ENCODE measurements at regions not wholly inside any gene's neighbourhood (a gene's known extent, or its start where the extent isn't known, plus 50 kb on each side); places are given as distances from the start of the nearest gene placed in this dataset.
"Not testable (repeated sequence)": the region's sequence is repeated elsewhere in the genome, so short reads cannot be mapped to it uniquely, and the experiment has no call there.

- Mint-ChIP-seq H3K4me1 (ENCODE audit: low read depth in 2 of 2) (peaks cover 0 to 3% of the 10 kb centered on the region in 2 donors), H3K27ac (no peak overlapping the region), H3K9me3 (no peaks in the 10 kb centered on the region)
Observed at GRCh38 chr12:46554460-46554859, 181.9 kb upstream of the SLC38A2 start.

GRCh38 chr12:46553911-46554310 is 181.3 kb upstream of the SLC38A2 start:
- no peak overlapping the region for H3K27ac Mint-ChIP-seq

More at GRCh38 chr12:46554460-46554859, 181.9 kb upstream of the SLC38A2 start:
- ATAC-seq (replicated peaks), result no peak
- no peak overlapping the region for H3K4me3 Mint-ChIP-seq
- no peak for DNase-seq
- peaks cover 5 to 8% of the 10 kb centered on the region in 2 donors for H3K27me3 Mint-ChIP-seq
- peaks cover 3% of the 10 kb centered on the region for H3K36me3 Mint-ChIP-seq (ENCODE audit: insufficient read depth)

GRCh38 chr12:46553266-46553665 is 180.7 kb upstream of the SLC38A2 start:
- peaks cover 5 to 8% of the 10 kb centered on the region in 2 donors for H3K27me3 Mint-ChIP-seq
- peaks cover 3% of the 10 kb centered on the region for H3K36me3 Mint-ChIP-seq (ENCODE audit: insufficient read depth)
- H3K27ac Mint-ChIP-seq, result no peak overlapping the region
- DNase-seq (no peak), ATAC-seq (replicated peaks) (no peak)
- H3K4me1 Mint-ChIP-seq (ENCODE audit: low read depth in 2 of 2), result peaks cover 0 to 3% of the 10 kb centered on the region in 2 donors
- H3K9me3 Mint-ChIP-seq, result no peaks in the 10 kb centered on the region
- H3K4me3 Mint-ChIP-seq, result no peak overlapping the region

More at GRCh38 chr12:46553911-46554310, 181.3 kb upstream of the SLC38A2 start:
- Mint-ChIP-seq H3K9me3 (no peaks in the 10 kb centered on the region), H3K27me3 (peaks cover 5 to 8% of the 10 kb centered on the region in 2 donors), H3K4me3 (no peak overlapping the region), H3K4me1 (ENCODE audit: low read depth in 2 of 2) (peaks cover 0 to 3% of the 10 kb centered on the region in 2 donors), H3K36me3 (ENCODE audit: insufficient read depth) (peaks cover 3% of the 10 kb centered on the region)
- DNase-seq, result no peak
- ATAC-seq (replicated peaks), result no peak

- Mint-ChIP-seq H3K27me3 (peaks cover 5 to 8% of the 10 kb centered on the region in 2 donors), H3K36me3 (ENCODE audit: insufficient read depth) (peaks cover 3% of the 10 kb centered on the region), H3K27ac (no peak overlapping the region), H3K9me3 (no peaks in the 10 kb centered on the region), H3K4me3 (no peak overlapping the region), H3K4me1 (ENCODE audit: low read depth in 2 of 2) (peaks cover 18 to 25% of the 10 kb centered on the region in 2 donors)
- no peak for DNase-seq
- ATAC-seq (replicated peaks), result no peak
Observed at GRCh38 chr12:46550266-46550879, 177.8 kb upstream of the SLC38A2 start.

GRCh38 chr12:46549527-46550265 is 177.1 kb upstream of the SLC38A2 start:
- DNase-seq, result no peak
- no peak for ATAC-seq (replicated peaks)
- Mint-ChIP-seq H3K36me3 (ENCODE audit: insufficient read depth) (peaks cover 3% of the 10 kb centered on the region), H3K9me3 (no peaks in the 10 kb centered on the region), H3K4me1 (ENCODE audit: low read depth in 2 of 2) (peaks cover 18 to 25% of the 10 kb centered on the region in 2 donors), H3K4me3 (no peak overlapping the region), H3K27me3 (peaks cover 5 to 8% of the 10 kb centered on the region in 2 donors), H3K27ac (peak overlapping the region in 1 of 2 donors; percentile 27)

GRCh38 chr12:46548605-46549071 is 176.1 kb upstream of the SLC38A2 start:
- peaks cover 5 to 8% of the 10 kb centered on the region in 2 donors for H3K27me3 Mint-ChIP-seq
- DNase-seq (no peak), ATAC-seq (replicated peaks) (no peak)
- H3K36me3 Mint-ChIP-seq (ENCODE audit: insufficient read depth), result peaks cover 3% of the 10 kb centered on the region
- no peak overlapping the region for H3K4me3 Mint-ChIP-seq
- H3K27ac Mint-ChIP-seq, result no peak overlapping the region
- no peaks in the 10 kb centered on the region for H3K9me3 Mint-ChIP-seq
- H3K4me1 Mint-ChIP-seq (ENCODE audit: low read depth in 2 of 2), result peaks cover 18 to 28% of the 10 kb centered on the region in 2 donors

- DNase-seq (no peak), ATAC-seq (replicated peaks) (no peak)
- H3K4me1 Mint-ChIP-seq (ENCODE audit: low read depth in 2 of 2), result peaks cover 20 to 35% of the 10 kb centered on the region in 2 donors
- no peaks in the 10 kb centered on the region for H3K9me3 Mint-ChIP-seq
- H3K4me3 Mint-ChIP-seq, result peak overlapping the region in 1 of 2 donors; percentile 36
- H3K27ac Mint-ChIP-seq, result peak overlapping the region; percentile 38 to 85
- H3K36me3 Mint-ChIP-seq (ENCODE audit: insufficient read depth), result peaks cover 3% of the 10 kb centered on the region
- peaks cover 5 to 6% of the 10 kb centered on the region in 2 donors for H3K27me3 Mint-ChIP-seq
Observed at GRCh38 chr12:46547421-46548354, 175.1 kb upstream of the SLC38A2 start.

GRCh38 chr12:46546634-46547273 is 174.2 kb upstream of the SLC38A2 start:
- Mint-ChIP-seq H3K27me3 (no peaks in the 10 kb centered on the region), H3K9me3 (no peaks in the 10 kb centered on the region), H3K4me3 (peak overlapping the region; percentile 36 to 39)

GRCh38 chr12:46543378-46543795 is 170.8 kb upstream of the SLC38A2 start:
- not testable (repeated sequence) for DNase-seq; H3K36me3 Mint-ChIP-seq (ENCODE audit: insufficient read depth); H3K9me3 Mint-ChIP-seq; ATAC-seq (replicated peaks); H3K27ac Mint-ChIP-seq; H3K4me3 Mint-ChIP-seq; H3K27me3 Mint-ChIP-seq
- peaks cover 20 to 36% of the 10 kb centered on the region in 2 donors for H3K4me1 Mint-ChIP-seq (ENCODE audit: low read depth in 2 of 2)

More at GRCh38 chr12:46546634-46547273, 174.2 kb upstream of the SLC38A2 start:
- Mint-ChIP-seq H3K36me3 (ENCODE audit: insufficient read depth) (peaks cover 3% of the 10 kb centered on the region), H3K4me1 (ENCODE audit: low read depth in 2 of 2) (peaks cover 20 to 39% of the 10 kb centered on the region in 2 donors), H3K27ac (peak overlapping the region; percentile 38 to 85)
- DNase-seq (no peak), ATAC-seq (replicated peaks) (peak; percentile 76)

- Mint-ChIP-seq H3K9me3 (no peaks in the 10 kb centered on the region), H3K27me3 (no peaks in the 10 kb centered on the region), H3K4me1 (ENCODE audit: low read depth in 2 of 2) (peaks cover 6 to 14% of the 10 kb centered on the region in 2 donors), H3K36me3 (ENCODE audit: insufficient read depth) (no peaks in the 10 kb centered on the region), H3K27ac (no peak overlapping the region), H3K4me3 (no peak overlapping the region)
- DNase-seq, result no peak
- no peak for ATAC-seq (replicated peaks)
Observed at GRCh38 chr12:46538976-46539375, 166.4 kb upstream of the SLC38A2 start.

GRCh38 chr12:46537387-46537955 is 164.9 kb upstream of the SLC38A2 start:
- Mint-ChIP-seq H3K27ac (no peak overlapping the region), H3K36me3 (ENCODE audit: insufficient read depth) (no peaks in the 10 kb centered on the region), H3K9me3 (no peaks in the 10 kb centered on the region), H3K27me3 (no peaks in the 10 kb centered on the region), H3K4me3 (no peak overlapping the region), H3K4me1 (ENCODE audit: low read depth in 2 of 2) (peaks cover 1 to 4% of the 10 kb centered on the region in 2 donors)
- ATAC-seq (replicated peaks) (no peak), DNase-seq (no peak)

GRCh38 chr12:46536316-46536715 is 163.7 kb upstream of the SLC38A2 start:
- H3K9me3 Mint-ChIP-seq; H3K36me3 Mint-ChIP-seq (ENCODE audit: insufficient read depth); ATAC-seq (replicated peaks); H3K27ac Mint-ChIP-seq; H3K4me3 Mint-ChIP-seq; H3K27me3 Mint-ChIP-seq; H3K4me1 Mint-ChIP-seq (ENCODE audit: low read depth in 2 of 2); DNase-seq: not testable (repeated sequence)

Measured in effector memory CD8-positive, alpha-beta T cell (primary cell).